ENCODE measurements at regions not wholly inside any gene's neighbourhood (a gene's known extent, or its start where the extent isn't known, plus 50 kb on each side); places are given as distances from the start of the nearest gene placed in this dataset.

DNA sequence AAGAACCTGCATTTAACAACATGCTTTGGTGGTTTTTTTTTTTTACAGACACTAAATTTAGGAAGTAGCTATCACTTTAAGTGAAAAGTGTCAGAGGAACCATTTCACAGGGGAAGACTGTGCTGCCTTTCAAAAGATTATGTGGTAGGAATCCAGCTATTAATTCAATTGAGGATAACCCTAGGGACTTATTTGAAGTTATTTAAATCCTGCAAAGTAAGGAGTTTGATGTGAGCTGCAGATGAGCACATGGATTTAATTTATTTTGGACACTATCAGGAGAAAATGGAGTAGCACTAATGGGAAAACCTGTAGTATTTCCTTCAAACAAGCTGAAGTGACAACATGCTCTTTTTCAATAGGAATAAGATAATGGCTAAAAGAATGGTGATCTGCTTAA, 419.8 kb downstream of the ANKRD7 start:
- no peaks in the 10 kb centered on the region for H3K27me3 ChIP-seq
- no peak overlapping the region for H3K4me3 ChIP-seq
- intact Hi-C loops (cut with DNase I) = no loop called here
- H3K27ac ChIP-seq = no peak overlapping the region
- no peak for TF ChIP-seq CTCF (IDR thresholded peaks at IDR 0.05)
- no peak for ATAC-seq
- no peaks in the 10 kb centered on the region for H3K36me3 ChIP-seq
- no peak for DNase-seq
- H3K9me3 ChIP-seq = no peaks in the 10 kb centered on the region
- H3K4me1 ChIP-seq = no peaks in the 10 kb centered on the region

DNA sequence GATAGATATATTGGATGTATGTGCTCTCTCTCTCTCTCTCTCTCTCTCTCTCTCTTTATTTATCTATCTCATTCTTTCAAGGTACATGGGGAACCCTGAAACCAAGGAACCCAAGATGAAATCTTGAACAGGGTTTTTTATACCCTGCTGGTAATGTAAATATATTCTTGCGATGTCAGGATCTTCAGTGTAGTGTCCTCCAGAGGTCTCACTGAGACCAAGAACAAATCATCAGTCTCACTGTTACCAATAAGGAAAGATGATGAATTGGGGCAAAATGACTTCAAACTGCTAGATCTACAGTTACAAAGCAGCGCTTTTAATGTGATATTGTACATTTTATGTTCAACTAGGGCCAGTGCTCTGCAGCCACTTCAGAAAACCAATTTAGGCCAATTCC, 423.5 kb downstream of the ANKRD7 start:
- no peaks in the 10 kb centered on the region for H3K9me3 ChIP-seq
- no peaks in the 10 kb centered on the region for H3K36me3 ChIP-seq
- intact Hi-C loops (cut with DNase I) = no loop called here
- no peak for TF ChIP-seq CTCF (IDR thresholded peaks at IDR 0.05)
- H3K4me3 ChIP-seq = no peak overlapping the region
- H3K27me3 ChIP-seq = no peaks in the 10 kb centered on the region
- no peak overlapping the region for H3K27ac ChIP-seq
- DNase-seq (no peak), ATAC-seq (no peak)
- WGBS, 2 donors = 85 to 96% methylated on average over 2 of the region's 2 CpGs
- no peaks in the 10 kb centered on the region for H3K4me1 ChIP-seq

GRCh38 chr7:118657391-118658005, 433.0 kb downstream of the ANKRD7 start:
- H3K4me1 ChIP-seq = no peaks in the 10 kb centered on the region
- ATAC-seq = no peak
- 79 to 82% methylated on average over 5 of the region's 5 CpGs for WGBS, 2 donors
- H3K9me3 ChIP-seq = peaks cover 0 to 3% (median 0%) of the 10 kb centered on the region in 11 donors
- no peak overlapping the region for H3K4me3 ChIP-seq
- H3K36me3 ChIP-seq = no peaks in the 10 kb centered on the region
- DNase-seq = no peak
- no peaks in the 10 kb centered on the region for H3K27me3 ChIP-seq
- TF ChIP-seq CTCF (IDR thresholded peaks at IDR 0.05) = no peak
- intact Hi-C loops (cut with DNase I) = no loop called here
- H3K27ac ChIP-seq = no peak overlapping the region

GRCh38 chr7:118662266-118662665, 437.8 kb downstream of the ANKRD7 start:
- H3K9me3 ChIP-seq = no peaks in the 10 kb centered on the region
- ATAC-seq (no peak), DNase-seq (no peak)
- intact Hi-C loops (cut with DNase I) = no loop called here
- H3K27ac ChIP-seq = no peak overlapping the region
- no peaks in the 10 kb centered on the region for H3K27me3 ChIP-seq
- H3K36me3 ChIP-seq = no peaks in the 10 kb centered on the region
- H3K4me1 ChIP-seq = no peaks in the 10 kb centered on the region
- H3K4me3 ChIP-seq = no peak overlapping the region
- WGBS, 2 donors = 75 to 81% methylated on average over 2 of the region's 2 CpGs
- TF ChIP-seq CTCF (IDR thresholded peaks at IDR 0.05) = no peak

All from heart right ventricle (tissue), 16 donors.